HL-60/S4 treated with retinoic acid at 250 ng/mL for 4 days and 3 days (cell line): ENCODE measurements at regions not wholly inside any gene's neighbourhood (a gene's known extent, or its start where the extent isn't known, plus 50 kb on each side); places are given as distances from the start of the nearest gene placed in this dataset.

Source experiments
- in situ Hi-C: fragments of 300-500 bp; cut with MboI; formaldehyde crosslinking; loops from 2 replicates; pipeline ENCODE4 v1.7.0; 2022; ENCODE audit warnings: low sequenced_read_pairs

DNA sequence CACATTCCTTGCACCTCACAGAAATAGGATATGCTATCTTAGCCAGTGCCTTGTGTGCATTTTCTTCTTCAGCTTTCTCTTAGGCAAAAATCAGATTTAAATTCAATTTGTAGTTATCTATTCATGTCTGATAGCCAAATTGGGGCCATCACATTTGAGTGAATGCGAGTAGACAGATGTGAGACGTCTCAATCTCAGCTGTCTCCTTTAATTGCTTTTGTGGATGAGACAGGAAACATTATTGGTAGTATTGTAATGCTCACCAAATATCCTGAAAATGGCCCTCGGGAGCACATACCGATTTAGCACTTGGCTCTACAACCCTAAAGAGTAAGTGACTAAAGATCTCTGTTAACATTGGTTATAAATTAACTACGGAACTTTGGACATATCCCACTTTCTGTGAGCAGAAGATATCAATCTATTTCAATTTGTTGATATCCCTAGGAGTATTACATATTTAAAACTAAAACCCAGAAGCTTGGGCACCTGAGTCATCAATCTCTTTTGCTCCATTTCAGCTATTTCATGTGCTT, 1012.5 kb upstream of the TMEM132C start:
- in situ Hi-C loops, result no loop called here

DNA sequence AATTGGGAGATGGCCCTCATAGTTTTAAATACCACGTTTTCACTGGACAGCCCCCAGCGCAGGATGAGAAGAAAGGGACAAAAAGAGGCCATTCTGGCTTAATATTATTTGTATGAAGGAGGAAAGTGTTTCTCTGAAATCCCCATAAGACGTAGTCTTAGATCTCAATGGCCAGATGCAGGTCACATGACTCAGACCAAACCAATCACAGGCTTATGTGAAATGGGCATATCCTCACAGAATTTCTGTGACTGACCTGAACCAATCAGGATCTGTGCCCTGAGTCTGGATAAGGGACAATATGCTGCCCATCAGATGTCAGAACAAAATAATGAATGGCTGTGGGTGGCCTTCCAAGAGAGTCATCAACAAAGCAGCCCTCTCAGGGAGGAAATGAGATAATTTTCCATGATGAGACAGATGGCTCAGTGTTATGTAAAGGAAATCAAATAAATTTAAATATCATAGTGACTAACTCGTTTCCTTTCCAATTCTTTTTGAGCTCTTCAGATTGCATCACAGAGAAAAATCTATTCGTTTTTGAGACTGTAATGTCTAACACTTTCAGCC, 1009.5 kb upstream of the TMEM132C start:
- in situ Hi-C loops, result no loop called here

DNA sequence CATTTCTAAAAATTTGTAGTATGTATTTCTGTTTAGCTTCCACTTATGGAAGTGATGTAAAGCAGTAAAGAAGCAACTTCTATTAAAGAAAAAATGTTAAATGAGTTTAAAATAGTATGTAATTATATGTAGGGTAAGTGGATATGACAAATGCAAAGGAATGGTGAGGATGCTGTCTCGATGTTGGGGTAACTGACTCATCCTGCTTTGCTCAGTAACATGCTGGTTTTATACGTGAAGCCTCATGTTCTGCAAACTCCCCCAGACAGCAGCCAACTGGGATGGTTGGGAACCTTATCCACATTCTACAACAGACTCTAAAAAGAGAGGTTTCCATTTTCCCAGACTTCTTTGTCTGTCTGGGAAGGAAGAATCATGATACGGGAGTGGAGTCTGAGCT, 1006.4 kb upstream of the TMEM132C start:
- in situ Hi-C loops, result no loop called here

DNA sequence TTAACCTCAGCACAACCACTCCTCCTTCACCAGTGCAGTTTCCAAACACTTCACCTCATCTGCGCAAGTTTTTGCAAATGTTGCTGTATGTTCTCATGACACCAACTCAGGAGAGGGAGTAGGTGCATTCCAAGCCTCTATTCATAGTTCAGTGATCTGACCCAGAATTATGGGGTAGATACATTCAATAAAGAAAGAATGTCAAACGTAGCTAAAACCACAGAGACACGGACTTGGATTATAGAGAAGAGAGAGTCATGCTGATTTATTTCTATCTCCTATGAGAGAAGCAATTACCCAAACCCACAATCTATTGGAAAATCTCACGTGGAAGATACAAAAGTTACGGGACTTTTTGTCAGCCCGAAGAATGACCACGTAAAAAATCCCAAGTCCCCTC, 1006.0 kb upstream of the TMEM132C start:
- in situ Hi-C loops, result no loop called here

DNA sequence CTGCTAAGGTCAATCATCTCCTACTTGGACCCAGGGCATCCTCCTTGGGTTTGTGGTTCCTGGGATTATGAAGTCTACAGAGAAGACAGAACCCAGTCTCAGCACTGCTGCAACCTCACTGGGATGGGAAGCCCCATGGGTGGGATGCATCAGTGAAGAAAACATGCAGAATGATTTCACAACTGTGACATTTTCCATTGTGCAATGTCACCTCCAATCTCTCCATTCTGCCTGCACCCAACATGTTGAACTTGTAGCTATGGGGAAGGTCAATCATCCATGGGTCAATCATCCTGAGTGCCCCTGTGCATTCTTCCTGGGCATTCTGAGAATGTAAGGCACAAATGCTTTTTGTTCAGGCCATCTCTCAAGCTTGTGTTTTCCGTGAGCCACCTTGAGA, 1004.4 kb upstream of the TMEM132C start:
- in situ Hi-C loops, result no loop called here

DNA sequence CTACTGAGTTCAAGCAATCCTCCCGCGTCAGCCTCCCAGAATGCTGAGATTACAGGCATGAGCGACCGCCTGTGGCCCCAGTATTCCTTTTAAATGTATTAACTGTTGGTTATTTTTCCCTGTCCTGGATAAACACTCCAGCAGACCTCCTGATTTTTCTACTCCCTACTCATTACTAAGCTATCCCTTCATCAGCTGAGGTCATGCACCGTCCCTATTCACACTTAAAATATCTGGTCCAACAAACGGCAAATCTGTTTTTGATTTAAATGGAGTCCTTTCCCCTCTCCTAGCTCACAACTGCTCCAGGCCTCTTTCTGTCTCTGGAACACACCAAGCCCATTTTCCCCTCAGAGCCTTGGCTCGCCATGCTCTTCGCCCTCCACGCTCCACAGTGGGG, 1003.3 kb upstream of the TMEM132C start:
- in situ Hi-C loops, result no loop called here

DNA sequence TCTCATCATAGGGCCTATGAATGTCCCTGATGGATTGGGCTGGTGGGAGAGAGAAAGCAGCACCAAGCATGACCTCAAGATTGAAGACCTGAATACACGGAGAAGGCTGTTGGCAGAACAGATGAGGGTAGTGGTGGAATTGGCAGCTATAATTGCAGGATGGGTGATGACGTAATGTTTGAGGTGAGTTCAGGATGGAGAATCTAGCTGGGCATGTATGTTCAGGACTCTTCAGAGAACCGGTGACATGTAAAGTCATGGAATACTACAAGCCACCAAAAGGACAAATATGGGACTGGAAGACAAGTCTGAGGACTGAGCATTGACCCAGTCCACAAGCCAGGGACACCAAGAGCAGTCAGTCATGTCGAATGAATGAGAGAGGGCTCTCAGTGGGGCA, 999.8 kb upstream of the TMEM132C start:
- in situ Hi-C loops, result no loop called here

DNA sequence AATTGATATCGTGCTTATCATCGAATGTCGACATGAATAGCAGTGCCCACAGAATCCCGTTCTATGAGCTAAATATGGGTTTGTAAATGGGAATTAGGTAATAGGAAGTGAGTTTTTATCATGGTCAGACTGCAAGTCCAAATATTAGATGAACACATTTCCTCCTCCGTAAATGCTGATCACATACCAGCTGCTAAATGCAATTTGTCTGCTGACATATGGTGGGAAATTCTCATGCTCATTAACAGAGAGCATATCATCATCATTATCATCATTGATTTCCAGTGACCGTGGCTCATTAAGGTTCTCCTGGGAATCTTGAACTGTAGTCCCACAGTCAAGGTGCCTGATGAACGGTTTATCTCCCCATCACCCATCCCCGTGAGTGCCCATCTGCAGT, 998.8 kb upstream of the TMEM132C start:
- in situ Hi-C loops, result no loop called here

DNA sequence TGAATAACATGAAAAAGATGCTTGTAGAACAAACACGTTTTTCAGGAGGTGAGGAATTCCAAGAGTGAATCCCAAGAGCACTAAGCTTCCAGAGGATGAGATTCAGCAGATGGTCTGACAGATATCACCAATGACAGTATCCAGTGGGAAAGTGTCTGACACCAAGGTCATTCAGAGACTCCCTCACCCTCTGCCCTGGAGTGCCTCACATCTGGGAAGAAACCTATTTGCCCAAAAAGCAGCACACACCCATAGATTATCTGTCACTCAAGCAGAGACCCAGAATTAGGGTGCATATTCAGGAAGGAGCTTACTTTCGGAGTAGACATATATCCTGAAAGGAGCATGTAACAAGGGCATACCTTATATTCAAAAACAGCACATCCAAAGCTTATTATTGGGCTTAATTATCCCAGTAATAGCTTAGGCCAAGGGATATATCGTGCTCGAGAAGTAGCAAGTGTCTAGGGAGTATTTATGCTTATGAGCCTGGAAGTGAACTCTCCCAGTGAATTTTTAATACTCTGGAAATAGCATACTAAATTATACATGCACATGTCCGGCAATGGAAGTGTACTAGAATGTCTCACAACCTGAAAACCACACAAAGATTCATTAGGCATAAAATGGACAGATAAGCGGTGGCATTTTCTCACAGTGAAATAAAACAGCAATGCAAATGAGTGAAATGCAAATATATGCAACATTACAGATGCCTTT, 998.1 kb upstream of the TMEM132C start:
- in situ Hi-C loops, result no loop called here

DNA sequence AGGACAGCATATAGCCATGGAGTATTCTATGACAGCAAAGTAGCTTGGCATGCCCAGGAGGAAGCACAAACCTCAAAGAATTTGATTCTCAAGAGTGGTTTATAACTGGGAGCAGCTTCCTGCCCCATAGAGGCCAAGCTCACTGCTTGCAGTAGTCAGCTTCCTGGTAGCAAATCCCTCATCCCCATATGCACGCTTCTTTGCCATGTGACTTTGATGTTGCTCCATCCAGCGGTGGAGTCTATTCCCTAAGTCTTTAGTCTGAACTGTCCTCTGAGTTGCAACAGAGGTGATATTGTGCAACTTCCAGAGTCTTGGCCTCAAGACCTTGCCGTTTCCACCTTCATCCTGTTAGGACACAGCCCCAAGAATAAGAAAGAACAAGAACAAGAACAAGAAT, 996.8 kb upstream of the TMEM132C start:
- in situ Hi-C loops, result no loop called here

DNA sequence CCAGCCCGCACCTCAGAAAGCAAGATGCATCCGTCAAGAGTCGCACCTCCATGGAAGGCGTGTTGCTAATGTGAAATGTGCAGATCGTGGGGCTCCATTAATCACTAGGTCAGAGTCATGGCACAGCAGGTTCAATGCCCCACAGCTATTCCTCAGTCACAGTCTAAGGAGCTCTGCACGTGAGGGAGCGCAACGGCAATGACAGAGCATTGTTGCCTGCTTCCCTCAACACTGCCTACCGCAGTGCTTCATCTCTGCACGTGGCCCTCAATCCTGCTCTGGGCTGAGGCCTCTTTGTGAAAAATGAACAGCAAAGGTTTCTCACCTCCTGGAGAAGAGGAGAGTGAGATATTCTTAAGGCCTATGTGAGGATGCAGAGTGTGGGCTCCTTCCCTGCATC, 995.2 kb upstream of the TMEM132C start:
- in situ Hi-C loops, result no loop called here

DNA sequence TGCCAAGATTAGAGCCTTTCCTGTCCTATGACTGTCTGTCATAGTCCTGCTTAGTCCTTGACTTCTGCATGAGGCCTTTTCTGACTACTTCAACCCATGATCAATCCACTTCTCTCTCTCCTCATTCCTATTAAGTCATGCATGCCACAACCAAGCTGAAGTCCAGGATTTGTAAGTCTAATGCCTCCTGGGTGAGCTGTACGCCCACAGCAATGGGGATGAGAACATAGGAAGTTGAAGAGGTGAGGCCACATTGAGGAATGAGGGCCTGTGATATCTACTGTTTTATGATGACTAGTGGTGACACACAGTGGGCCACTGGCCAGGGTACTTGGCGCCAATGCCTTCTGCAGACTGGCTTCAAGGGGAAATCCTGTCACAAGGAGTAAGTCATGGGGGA, 994.1 kb upstream of the TMEM132C start:
- in situ Hi-C loops, result no loop called here

DNA sequence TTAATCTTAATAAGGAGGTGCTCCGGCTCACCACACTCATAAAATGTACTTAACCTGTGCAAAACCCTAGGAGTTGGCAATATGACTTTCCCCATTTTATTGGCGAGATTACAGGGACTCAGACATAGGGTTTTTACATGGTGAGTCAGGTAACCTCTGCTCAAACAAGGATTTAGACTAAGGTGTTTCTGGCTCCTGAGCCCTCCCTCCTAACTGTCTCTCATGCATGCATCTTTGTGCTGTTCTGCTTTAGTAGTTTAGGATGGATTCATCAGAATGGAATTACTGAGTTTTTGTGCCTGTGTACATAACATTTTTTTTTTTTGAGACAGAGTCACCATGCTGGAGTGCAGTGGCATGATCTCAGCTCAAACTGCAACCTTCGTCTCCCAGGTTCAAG, 993.3 kb upstream of the TMEM132C start:
- in situ Hi-C loops, result no loop called here

DNA sequence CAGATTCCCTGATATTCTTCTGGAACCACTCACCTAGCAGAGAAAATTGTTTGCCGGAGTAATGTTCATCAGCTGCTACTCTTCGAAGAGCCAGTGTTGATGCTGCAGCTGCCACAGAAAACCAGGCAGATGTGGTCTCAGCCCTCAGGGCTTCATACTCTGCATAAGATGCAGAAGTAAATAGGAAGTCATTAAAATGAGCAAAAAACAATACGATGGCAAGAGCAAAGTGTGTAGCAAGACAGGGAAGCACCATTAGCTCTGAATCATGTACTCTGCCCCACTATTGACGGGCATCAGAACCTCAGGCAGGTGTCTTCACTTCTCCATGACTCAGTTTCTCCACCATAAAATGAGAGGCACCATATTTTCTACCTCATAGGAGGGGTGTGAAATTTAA, 991.6 kb upstream of the TMEM132C start:
- in situ Hi-C loops, result no loop called here

DNA sequence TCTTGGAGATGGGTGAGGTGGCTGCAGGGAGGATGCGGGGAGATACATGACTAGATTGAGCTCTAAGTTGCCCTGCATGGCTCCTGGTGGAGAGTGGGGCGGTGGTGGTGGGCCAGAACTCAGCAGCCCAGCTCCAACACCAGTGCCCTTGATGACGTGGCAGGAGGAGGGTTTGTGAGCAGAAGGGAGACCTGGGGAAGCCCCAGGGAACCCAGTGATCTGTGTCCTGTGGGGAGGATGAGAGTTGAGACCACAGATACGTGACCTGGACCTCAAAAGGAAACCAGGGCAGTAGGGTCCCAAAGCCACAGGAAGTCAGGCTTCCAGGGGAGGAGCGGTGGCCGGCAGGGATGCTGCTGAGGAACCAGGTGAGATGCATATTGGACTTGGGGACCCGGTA, 989.1 kb upstream of the TMEM132C start:
- in situ Hi-C loops, result no loop called here

DNA sequence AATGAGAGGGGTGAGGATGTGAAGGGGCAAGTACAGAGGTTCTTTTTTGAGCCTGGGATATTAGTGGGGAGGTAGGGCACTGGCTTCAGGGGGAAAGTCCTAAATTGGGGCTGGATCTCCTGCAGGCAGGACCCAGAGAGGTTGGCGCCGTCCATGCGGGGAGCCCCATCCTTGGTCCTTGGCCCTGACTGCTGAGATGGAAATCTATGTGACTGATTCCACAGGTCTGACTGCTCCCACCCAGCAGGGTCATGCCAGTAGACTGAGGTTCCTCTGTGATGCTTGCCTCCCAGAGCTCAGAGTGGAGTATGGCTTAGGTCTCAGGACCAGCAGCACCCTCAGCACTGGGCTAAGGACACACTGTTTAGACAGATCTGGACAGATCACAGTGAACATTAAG, 988.6 kb upstream of the TMEM132C start:
- in situ Hi-C loops, result no loop called here

DNA sequence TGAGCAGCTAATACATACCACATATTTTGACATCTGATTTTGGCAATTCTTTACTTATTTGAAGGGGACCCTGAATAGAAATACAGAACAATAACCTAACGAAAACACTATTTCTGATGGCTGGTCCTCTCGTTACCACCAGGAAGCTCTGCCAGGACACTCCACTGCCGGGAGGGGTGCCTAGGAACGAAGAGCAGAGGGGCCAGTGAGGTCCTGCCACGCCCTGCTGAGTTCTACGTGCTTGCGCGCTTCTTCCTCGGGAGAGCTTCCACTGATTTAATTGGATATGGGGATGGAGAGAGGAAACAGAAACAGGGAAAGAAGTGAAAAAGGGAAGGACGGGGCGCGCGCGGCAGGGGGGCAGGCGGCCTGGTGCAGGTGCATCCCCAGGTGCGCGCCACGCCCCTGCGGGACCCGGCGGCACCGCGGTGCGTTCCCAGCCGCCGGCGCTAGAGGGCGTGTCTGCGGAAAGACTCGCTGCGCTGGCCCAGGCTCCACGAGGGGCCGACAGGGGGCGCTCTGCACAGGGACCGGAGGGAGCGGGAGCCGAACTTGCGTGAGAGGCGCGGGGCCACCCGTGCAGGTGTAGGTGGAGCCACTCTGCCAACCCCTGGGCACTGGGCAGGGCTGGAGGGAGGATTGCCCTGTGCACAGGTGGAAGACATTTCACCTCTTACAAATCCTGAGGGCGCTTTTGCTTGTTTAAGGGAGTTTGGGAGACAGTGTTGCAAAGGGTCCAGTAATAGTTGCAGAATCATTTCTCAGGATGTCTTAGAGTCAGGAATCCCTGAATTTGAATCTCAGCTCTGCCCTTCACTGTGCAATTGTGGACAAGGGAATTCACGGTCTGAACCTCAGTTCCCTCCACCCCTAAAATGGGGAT, 986.3 kb upstream of the TMEM132C start:
- in situ Hi-C loops, result no loop called here

DNA sequence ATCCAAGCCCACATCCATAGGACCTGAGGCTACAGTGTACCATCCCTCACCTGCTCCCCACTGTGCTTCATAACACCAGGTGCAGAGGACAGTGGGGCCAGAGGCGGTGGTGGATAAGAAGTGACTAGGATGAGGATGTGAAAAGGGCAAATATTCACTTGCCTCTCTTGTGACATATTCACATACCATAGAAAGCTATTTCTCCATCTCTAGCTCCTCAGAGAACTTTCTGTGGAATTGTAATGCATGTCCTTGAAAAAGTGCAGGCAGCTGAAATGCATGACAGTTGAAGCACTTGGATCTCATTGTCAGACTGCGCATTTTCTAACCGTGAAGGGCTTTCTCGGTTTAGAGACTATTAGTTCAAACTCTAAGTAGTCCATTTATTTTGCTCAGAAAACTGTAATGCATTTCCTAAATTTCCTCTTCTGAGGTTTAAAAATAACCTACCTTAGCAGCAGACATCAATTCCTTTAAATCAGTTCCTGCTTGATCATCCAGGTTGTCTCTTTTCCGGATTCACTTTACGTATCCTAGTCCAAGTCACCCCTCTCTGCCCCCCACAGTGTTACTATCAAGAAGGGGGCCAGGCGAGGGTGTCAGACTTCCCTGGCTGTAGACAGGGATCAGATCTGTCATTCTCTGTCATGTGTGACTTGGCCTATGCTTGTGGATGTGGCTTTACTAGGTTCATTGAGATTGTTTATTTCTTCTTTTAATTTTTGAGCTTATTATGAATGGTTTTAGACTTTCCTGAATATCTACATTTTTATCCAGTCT, 984.0 kb upstream of the TMEM132C start:
- in situ Hi-C loops, result no loop called here

DNA sequence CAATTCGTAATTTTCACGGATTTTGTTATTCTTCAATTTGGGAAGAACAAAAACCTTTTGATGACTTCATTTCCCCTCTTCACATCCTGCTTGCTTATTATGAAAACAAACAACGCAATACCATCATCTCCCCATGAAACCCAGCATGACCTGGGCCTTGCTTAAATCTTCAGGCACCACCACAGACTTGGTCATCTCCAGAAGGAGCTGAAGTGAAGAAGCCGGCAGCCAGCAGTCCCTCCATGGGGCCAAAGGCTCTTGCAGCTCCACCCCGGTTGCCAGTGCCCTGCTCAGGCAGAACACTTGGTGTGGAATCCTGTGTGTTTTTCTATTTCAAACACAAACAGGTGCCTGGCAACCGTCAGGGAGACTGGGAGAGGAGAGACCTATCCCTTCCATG, 982.9 kb upstream of the TMEM132C start:
- in situ Hi-C loops, result no loop called here

DNA sequence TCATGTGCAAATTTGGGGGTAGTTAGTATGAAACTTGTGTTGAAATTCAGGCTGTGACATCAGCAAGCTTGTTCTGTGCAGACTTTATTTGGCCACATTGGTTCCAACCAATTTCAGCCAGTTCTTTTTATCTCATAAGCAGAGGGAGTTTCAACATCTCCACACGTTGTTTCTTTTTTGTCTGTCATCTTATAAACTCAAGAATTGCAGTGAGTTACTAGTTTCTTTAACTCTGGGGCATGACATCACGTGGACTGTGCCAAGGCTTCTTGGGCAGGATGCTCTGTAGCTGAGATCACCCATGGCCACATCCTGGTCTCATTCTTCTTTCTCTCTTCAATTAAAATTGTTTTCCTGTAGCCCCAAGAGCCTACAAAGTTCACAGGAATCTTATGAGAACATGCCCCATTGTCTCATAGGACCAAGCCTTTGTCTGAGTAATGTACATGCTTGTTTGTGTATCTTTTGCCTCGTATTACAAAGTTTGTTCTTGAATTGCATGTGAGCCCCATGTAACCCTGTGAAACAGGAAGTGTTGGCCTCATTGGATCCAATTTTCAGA, 982.0 kb upstream of the TMEM132C start:
- in situ Hi-C loops, result no loop called here

DNA sequence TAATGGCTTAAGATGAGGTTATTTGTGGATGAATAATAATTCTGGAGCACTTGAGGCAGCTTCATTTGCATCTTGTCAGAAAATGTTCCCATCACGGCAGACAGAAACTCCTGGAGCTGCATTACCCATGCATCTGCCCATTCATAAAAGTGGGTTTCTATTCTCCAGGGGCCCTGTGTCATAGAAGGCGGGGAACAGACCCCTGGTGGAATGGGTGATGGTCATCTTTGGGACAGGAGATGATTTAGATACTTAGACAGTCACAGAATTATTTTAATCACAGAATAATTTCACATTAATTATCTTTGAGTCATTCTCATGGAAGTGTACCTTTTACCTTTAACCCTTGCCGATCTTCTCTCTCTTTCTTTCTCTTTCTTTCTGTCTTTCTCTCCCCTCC, 980.7 kb upstream of the TMEM132C start:
- in situ Hi-C loops, result no loop called here
